ENCODE measurements at regions not wholly inside any gene's neighbourhood (a gene's known extent, or its start where the extent isn't known, plus 50 kb on each side); places are given as distances from the start of the nearest gene placed in this dataset.

GRCh38 chr17:15042311-15042710 lies 222.8 kb downstream of the PMP22 start:
- peaks cover 13% of the 10 kb centered on the region for H3K4me1 Mint-ChIP-seq (ENCODE audit: low read depth)
- TF ChIP-seq, protein P1, sequence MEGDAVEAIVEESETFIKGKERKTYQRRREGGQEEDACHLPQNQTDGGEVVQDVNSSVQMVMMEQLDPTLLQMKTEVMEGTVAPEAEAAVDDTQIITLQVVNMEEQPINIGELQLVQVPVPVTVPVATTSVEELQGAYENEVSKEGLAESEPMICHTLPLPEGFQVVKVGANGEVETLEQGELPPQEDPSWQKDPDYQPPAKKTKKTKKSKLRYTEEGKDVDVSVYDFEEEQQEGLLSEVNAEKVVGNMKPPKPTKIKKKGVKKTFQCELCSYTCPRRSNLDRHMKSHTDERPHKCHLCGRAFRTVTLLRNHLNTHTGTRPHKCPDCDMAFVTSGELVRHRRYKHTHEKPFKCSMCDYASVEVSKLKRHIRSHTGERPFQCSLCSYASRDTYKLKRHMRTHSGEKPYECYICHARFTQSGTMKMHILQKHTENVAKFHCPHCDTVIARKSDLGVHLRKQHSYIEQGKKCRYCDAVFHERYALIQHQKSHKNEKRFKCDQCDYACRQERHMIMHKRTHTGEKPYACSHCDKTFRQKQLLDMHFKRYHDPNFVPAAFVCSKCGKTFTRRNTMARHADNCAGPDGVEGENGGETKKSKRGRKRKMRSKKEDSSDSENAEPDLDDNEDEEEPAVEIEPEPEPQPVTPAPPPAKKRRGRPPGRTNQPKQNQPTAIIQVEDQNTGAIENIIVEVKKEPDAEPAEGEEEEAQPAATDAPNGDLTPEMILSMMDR (IDR thresholded peaks at IDR 0.05; ENCODE audit: unreplicated experiment): no peak
- H3K4me3 Mint-ChIP-seq (ENCODE audit: low read depth): no peak overlapping the region
- no peaks in the 10 kb centered on the region for H3K27me3 Mint-ChIP-seq
- no peaks in the 10 kb centered on the region for H3K9me3 Mint-ChIP-seq (ENCODE audit: low read depth)
- no peak overlapping the region for H3K27ac Mint-ChIP-seq
- DNase-seq (ENCODE audit: low spot score, unreplicated experiment): no peak
- H3K36me3 Mint-ChIP-seq (ENCODE audit: insufficient read depth): no peaks in the 10 kb centered on the region

- peaks cover 13% of the 10 kb centered on the region for H3K4me1 Mint-ChIP-seq (ENCODE audit: low read depth)
- H3K36me3 Mint-ChIP-seq (ENCODE audit: insufficient read depth): no peaks in the 10 kb centered on the region
- no peak overlapping the region for H3K4me3 Mint-ChIP-seq (ENCODE audit: low read depth)
- H3K9me3 Mint-ChIP-seq (ENCODE audit: low read depth): no peaks in the 10 kb centered on the region
- TF ChIP-seq, protein P1 (IDR thresholded peaks at IDR 0.05; ENCODE audit: unreplicated experiment): no peak
- no peaks in the 10 kb centered on the region for H3K27me3 Mint-ChIP-seq
- no peak for DNase-seq (ENCODE audit: low spot score, unreplicated experiment)
- H3K27ac Mint-ChIP-seq: no peak overlapping the region
Measured at GRCh38 chr17:15039366-15039765, 225.8 kb downstream of the PMP22 start.

DNA sequence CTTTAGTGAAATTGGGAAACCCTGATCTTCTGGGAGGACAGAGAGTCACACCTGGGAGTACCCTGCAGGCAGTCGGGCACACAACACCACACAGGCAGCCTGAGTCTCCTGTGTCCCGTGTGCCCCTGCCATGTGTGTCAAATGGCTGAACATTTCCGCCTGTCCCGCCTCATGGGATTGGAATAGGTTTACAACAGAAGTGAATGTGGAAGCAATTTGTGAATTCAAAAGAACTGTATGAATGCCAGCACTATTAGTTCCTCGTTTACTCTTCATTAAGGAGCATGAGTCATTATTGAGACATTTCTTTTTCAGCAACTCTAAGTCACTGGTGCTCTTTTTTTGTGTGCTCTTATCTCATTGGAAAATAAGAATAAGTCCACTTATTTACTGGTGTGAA lies 226.5 kb downstream of the PMP22 start:
- no peak overlapping the region for H3K27ac Mint-ChIP-seq

GRCh38 chr17:15036238-15036637 lies 228.9 kb downstream of the PMP22 start:
- TF ChIP-seq, protein P1 (IDR thresholded peaks at IDR 0.05; ENCODE audit: unreplicated experiment): no peak
- no peak overlapping the region for H3K4me3 Mint-ChIP-seq (ENCODE audit: low read depth)
- H3K27ac Mint-ChIP-seq: no peak overlapping the region
- no peak for DNase-seq (ENCODE audit: low spot score, unreplicated experiment)
- H3K27me3 Mint-ChIP-seq: peaks cover 2% of the 10 kb centered on the region
- H3K36me3 Mint-ChIP-seq (ENCODE audit: insufficient read depth): no peaks in the 10 kb centered on the region
- H3K4me1 Mint-ChIP-seq (ENCODE audit: low read depth): peaks cover 10% of the 10 kb centered on the region
- H3K9me3 Mint-ChIP-seq (ENCODE audit: low read depth): no peaks in the 10 kb centered on the region

More for the DNA sequence above, 226.5 kb downstream of the PMP22 start:
- TF ChIP-seq, protein P1 (IDR thresholded peaks at IDR 0.05; ENCODE audit: unreplicated experiment): no peak
- H3K27me3 Mint-ChIP-seq: no peaks in the 10 kb centered on the region
- H3K36me3 Mint-ChIP-seq (ENCODE audit: insufficient read depth): no peaks in the 10 kb centered on the region
- H3K4me3 Mint-ChIP-seq (ENCODE audit: low read depth): no peak overlapping the region
- no peaks in the 10 kb centered on the region for H3K9me3 Mint-ChIP-seq (ENCODE audit: low read depth)
- no peak for DNase-seq (ENCODE audit: low spot score, unreplicated experiment)
- peaks cover 15% of the 10 kb centered on the region for H3K4me1 Mint-ChIP-seq (ENCODE audit: low read depth)

DNA sequence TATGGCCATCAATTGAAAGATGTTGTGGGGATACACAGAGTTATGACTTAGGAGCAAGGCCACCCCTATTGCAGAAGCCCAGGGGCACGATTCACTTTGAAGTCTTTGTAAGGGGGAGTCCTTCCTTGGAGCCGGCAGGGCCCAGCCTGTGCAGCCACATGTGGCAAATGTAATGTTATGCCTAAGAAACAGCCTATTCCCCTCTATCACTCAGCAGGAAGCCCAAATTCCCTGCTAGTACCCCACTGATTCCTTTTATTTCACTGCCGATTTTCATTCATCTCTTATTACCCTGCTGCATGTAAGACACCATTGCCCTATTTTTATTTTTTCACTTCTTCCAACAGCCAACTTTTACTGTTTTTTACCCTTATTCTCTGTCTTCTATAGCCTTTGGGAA lies 233.2 kb downstream of the PMP22 start:
- Mint-ChIP-seq H3K9me3 (ENCODE audit: low read depth) (no peaks in the 10 kb centered on the region), H3K4me1 (ENCODE audit: low read depth) (peaks cover 6% of the 10 kb centered on the region), H3K27me3 (peaks cover 4% of the 10 kb centered on the region), H3K27ac (no peak overlapping the region), H3K36me3 (ENCODE audit: insufficient read depth) (no peaks in the 10 kb centered on the region), H3K4me3 (ENCODE audit: low read depth) (no peak overlapping the region)
- DNase-seq (ENCODE audit: low spot score, unreplicated experiment): no peak
- TF ChIP-seq, protein P1 (IDR thresholded peaks at IDR 0.05; ENCODE audit: unreplicated experiment): no peak
